ENCODE measurements at regions not wholly inside any gene's neighbourhood (a gene's known extent, or its start where the extent isn't known, plus 50 kb on each side); places are given as distances from the start of the nearest gene placed in this dataset.

DNA sequence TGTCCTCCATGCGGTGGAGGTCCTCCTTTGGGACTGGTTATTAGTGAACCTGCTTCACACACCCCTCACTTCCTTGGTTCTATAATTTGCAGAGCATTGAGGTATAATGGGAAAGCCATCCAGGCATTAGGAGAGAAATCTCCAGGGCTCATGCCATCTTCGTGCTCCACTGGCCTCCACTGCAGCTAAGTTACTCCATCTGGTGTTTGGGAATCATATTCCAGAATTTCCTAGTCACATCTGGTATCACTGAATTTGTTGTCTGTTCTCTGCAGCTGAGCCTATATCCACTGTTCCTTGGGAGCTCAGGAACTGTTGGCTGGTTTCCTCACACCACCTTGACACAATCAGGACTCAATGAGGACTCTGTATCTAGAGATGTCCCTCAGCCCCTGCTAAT, 173.0 kb upstream of the TSHZ2 start:
- no peak overlapping the region for H3K27ac ChIP-seq (ENCODE audit: insufficient read depth, low read length)
- H3K9me3 ChIP-seq (ENCODE audit: control insufficient read depth, insufficient read depth, low read length), result no peaks in the 10 kb centered on the region
- no peak overlapping the region for H3K4ac ChIP-seq (ENCODE audit: low read depth, low read length)
- no peak overlapping the region for H2BK5ac ChIP-seq (ENCODE audit: low read depth, low read length, poor library complexity, severe bottlenecking)
- no peaks in the 10 kb centered on the region for H3K79me1 ChIP-seq (ENCODE audit: low read depth in 1 of 2, low read length in 2 of 2)
- H2AFZ ChIP-seq (replicated peaks; ENCODE audit: low read length, poor library complexity), result no peak overlapping the region
- intact Hi-C loops (cut with micrococcal nuclease), result loop anchor here (10.0 kb wide), 1 partner anchor 484 kb away; no protein-coding TSS in a partner anchor
- ChIA-PET POLR2A (ENCODE audit: unreplicated experiment) (no interaction called here), CTCF (no interaction called here)
- H3K18ac ChIP-seq (ENCODE audit: low read depth, low read length), result no peak overlapping the region
- H3K9ac ChIP-seq (ENCODE audit: low read depth, low read length), result no peak overlapping the region
- H2AK5ac ChIP-seq (ENCODE audit: low read depth, low read length), result no peak overlapping the region
- no peak overlapping the region for H3K4me3 ChIP-seq (ENCODE audit: insufficient read depth, low read depth, low read length)
- H4K5ac ChIP-seq (ENCODE audit: low read depth, low read length), result no peak overlapping the region
- dilution Hi-C loops (cut with HindIII; ENCODE audit: low sequenced_read_pairs, unreplicated experiment), result no loop called here
- no peak overlapping the region for H3K4me2 ChIP-seq (ENCODE audit: low read depth, low read length)
- H3K36me3 ChIP-seq (ENCODE audit: control insufficient read depth, insufficient read depth, low read length), result no peaks in the 10 kb centered on the region
- no peak overlapping the region for H3K23ac ChIP-seq (ENCODE audit: low read depth, low read length)
- no peak overlapping the region for H4K8ac ChIP-seq (ENCODE audit: low read depth in 2 of 2, low read length in 2 of 2)
- no CpG with 5 or more reads among the region's 2 CpGs for WGBS, 2 experiments (ENCODE audit: extremely low coverage in 2 of 2, insufficient read length in 1 of 2)
- H2BK15ac ChIP-seq (ENCODE audit: low read depth, low read length), result no peak overlapping the region
- no peak overlapping the region for H2BK20ac ChIP-seq (ENCODE audit: low read depth, low read length)
- no peak overlapping the region for H4K91ac ChIP-seq (ENCODE audit: insufficient read depth, low read depth, low read length)
- DNase-seq (no peak), ATAC-seq (ENCODE audit: low read depth) (no peak)
- in situ Hi-C loops (cut with MboI; ENCODE audit: low sequenced_read_pairs), result no loop called here
- no peak overlapping the region for H2BK120ac ChIP-seq (ENCODE audit: low read depth, low read length)
- H3K4me1 ChIP-seq (ENCODE audit: control insufficient read depth, insufficient read depth, low read length), result no peaks in the 10 kb centered on the region
- H3K14ac ChIP-seq (replicated peaks; ENCODE audit: low read depth, low read length), result no peak overlapping the region
- H4K20me1 ChIP-seq (ENCODE audit: insufficient read depth, low read length), result no peaks in the 10 kb centered on the region
- TF ChIP-seq BHLHE40 (IDR thresholded peaks at IDR 0.05; ENCODE audit: low read depth, low read length) (no peak), RAD21 (IDR thresholded peaks at IDR 0.05; ENCODE audit: low read length) (no peak), USF2 (IDR thresholded peaks at IDR 0.05; ENCODE audit: low read depth, low read length) (no peak), FOS (IDR thresholded peaks at IDR 0.05; ENCODE audit: low read depth, low read length) (no peak), SMC3 (IDR thresholded peaks at IDR 0.05; ENCODE audit: low read depth, low read length) (no peak), CTCF (conservative IDR thresholded peaks at IDR 0.05; ENCODE audit: low read depth, low read length) (no peak), RFX5 (IDR thresholded peaks at IDR 0.05; ENCODE audit: low read depth, low read length) (no peak), MAFK (IDR thresholded peaks at IDR 0.05; ENCODE audit: low read depth, low read length) (no peak), NFE2L2 (IDR thresholded peaks at IDR 0.05; ENCODE audit: low read depth, low read length) (no peak), MXI1 (IDR thresholded peaks at IDR 0.05; ENCODE audit: borderline replicate concordance, low read depth, low read length) (no peak), CEBPB (IDR thresholded peaks at IDR 0.05; ENCODE audit: low read depth, low read length) (no peak), RCOR1 (IDR thresholded peaks at IDR 0.05; ENCODE audit: insufficient replicate concordance, low read length) (no peak), CHD1 (IDR thresholded peaks at IDR 0.05; ENCODE audit: low read depth, low read length) (no peak), POLR2A (IDR thresholded peaks at IDR 0.05; ENCODE audit: low read depth, low read length) (no peak)
- TF ChIP-seq, protein P1, sequence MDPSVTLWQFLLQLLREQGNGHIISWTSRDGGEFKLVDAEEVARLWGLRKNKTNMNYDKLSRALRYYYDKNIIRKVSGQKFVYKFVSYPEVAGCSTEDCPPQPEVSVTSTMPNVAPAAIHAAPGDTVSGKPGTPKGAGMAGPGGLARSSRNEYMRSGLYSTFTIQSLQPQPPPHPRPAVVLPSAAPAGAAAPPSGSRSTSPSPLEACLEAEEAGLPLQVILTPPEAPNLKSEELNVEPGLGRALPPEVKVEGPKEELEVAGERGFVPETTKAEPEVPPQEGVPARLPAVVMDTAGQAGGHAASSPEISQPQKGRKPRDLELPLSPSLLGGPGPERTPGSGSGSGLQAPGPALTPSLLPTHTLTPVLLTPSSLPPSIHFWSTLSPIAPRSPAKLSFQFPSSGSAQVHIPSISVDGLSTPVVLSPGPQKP (IDR thresholded peaks at IDR 0.05; ENCODE audit: borderline replicate concordance, low read depth, low read length), result no peak
- no peaks in the 10 kb centered on the region for H3K27me3 ChIP-seq (ENCODE audit: control insufficient read depth, insufficient read depth, low read length)
- no peak overlapping the region for H3K56ac ChIP-seq (ENCODE audit: extremely low read depth, insufficient read depth, low read length)
- no peaks in the 10 kb centered on the region for H3K9me1 ChIP-seq (ENCODE audit: insufficient read depth, low read length)
- BruUV-seq (replicated peaks), result no TSS peak
- no peak overlapping the region for H2AK9ac ChIP-seq (replicated peaks; ENCODE audit: low read depth, low read length, poor library complexity)

Data from IMR-90 (cell line).